GM12878 (cell line): ENCODE measurements at regions not wholly inside any gene's neighbourhood (a gene's known extent, or its start where the extent isn't known, plus 50 kb on each side); places are given as distances from the start of the nearest gene placed in this dataset.

Experiments used
- ATAC-seq: fragments of 200-7000 bp; cut with Tn5 transposase; 3 replicates; pipeline ENCODE4 v1.9.1; 2020; ENCODE audit warnings: mild to moderate bottlenecking, moderate library complexity
- BruUV-seq: library from RNA; stranded (reverse); fragments of 400-500 nt; replicated peaks from 2 replicates; lab custom pipeline; 2021; lab: Mats Ljungman, UMichigan
- CTCF ChIA-PET: fragments of 300-600 bp; sonication (Branson Sonifier 250); formaldehyde crosslinking; extraction: SDS; loops from one replicate; lab custom pipeline; 2021; ENCODE audit warnings: inconsistent platforms; lab: Yijun Ruan, JAX
- POLR2A ChIA-PET: fragments of 350-600 bp; formaldehyde crosslinking; extraction: SDS; loops from one replicate; lab custom pipeline; 2021; ENCODE audit warnings: inconsistent platforms; lab: Charles Lee
- RAD21 ChIA-PET: fragments of 300-600 bp; sonication (Branson Sonifier 250); formaldehyde crosslinking; loops from one replicate; lab custom pipeline; 2023; ENCODE audit warnings: antibody characterized with exemption; ENCODE audit not compliant: unreplicated experiment; lab: Charles Lee
- SMC1A ChIA-PET: fragments of 300-600 bp; sonication (Branson Sonifier 250); formaldehyde crosslinking; loops from one replicate; lab custom pipeline; 2023; ENCODE audit not compliant: unreplicated experiment, uncharacterized antibody; lab: Charles Lee
- DNase-seq: peaks from one replicate; pipeline ENCODE4 v3.0.0-alpha.2; 2011; ENCODE audit warnings: low read depth, low spot score
- FAIRE-seq: peaks from 3 replicates; lab custom pipeline; 2011; peaks lifted over from hg19 to GRCh38; lab: Jason Lieb, UNC
- H2AFZ ChIP-seq: 2 replicates; pipeline ENCODE4 v1.6.0; 2011; ENCODE audit warnings: low read depth, low read length, control low read depth; ENCODE audit not compliant: control insufficient read depth
- H3K27ac ChIP-seq: 2 replicates; pipeline ENCODE4 v1.5.1; 2011; ENCODE audit warnings: control low read depth; ENCODE audit not compliant: control insufficient read depth, insufficient read depth
- H3K27me3 ChIP-seq, 2 experiments: replicated peaks in 1 of 2; 2 replicates each; pipeline versions ENCODE4 v1.6.0 to v1.6.1; 2011; ENCODE audit warnings: low read length in 1 of 2; ENCODE audit not compliant: control insufficient read depth in 2 of 2, insufficient read depth in 2 of 2
- H3K36me3 ChIP-seq, 2 experiments: 2 replicates each; pipeline ENCODE4 v1.5.1; 2011; ENCODE audit warnings: low read length in 1 of 2; ENCODE audit not compliant: control insufficient read depth in 2 of 2, insufficient read depth in 2 of 2
- H3K4me1 ChIP-seq: 2 replicates; pipeline ENCODE4 v1.6.1; 2011; ENCODE audit warnings: mild to moderate bottlenecking, low read length, moderate library complexity, mixed read lengths; ENCODE audit not compliant: control insufficient read depth, insufficient read depth
- H3K4me2 ChIP-seq: 2 replicates; pipeline ENCODE4 v1.6.0; 2011; ENCODE audit warnings: control low read depth; ENCODE audit not compliant: control insufficient read depth, insufficient read depth
- H3K4me3 ChIP-seq: fragments of 200-600 bp; sonication (generic); 2 replicates; pipeline ENCODE4 v1.5.1; 2016
- H3K79me2 ChIP-seq: 2 replicates; pipeline ENCODE4 v1.6.0; 2011; ENCODE audit warnings: low read length; ENCODE audit not compliant: control insufficient read depth, insufficient read depth
- H3K9ac ChIP-seq: 2 replicates; pipeline ENCODE4 v1.8.0; 2011; ENCODE audit warnings: low read length, control low read depth, mixed read lengths; ENCODE audit not compliant: control insufficient read depth, insufficient read depth
- H3K9me3 ChIP-seq: replicated peaks from 3 replicates; pipeline ENCODE4 v1.5.1; 2011; ENCODE audit warnings: mild to moderate bottlenecking, low read length; ENCODE audit not compliant: control insufficient read depth, insufficient read depth
- H4K20me1 ChIP-seq: 2 replicates; pipeline ENCODE4 v1.6.0; 2011; ENCODE audit not compliant: control insufficient read depth, insufficient read depth
- CBX3 ChIP-seq: fragments of 200-600 bp; sonication (generic); IDR thresholded peaks from 2 replicates; pipeline ENCODE4 v1.6.1; 2016; ENCODE audit warnings: low read depth, borderline replicate concordance
- FOS ChIP-seq: IDR thresholded peaks from 3 replicates; pipeline ENCODE4 v1.6.1; 2011; ENCODE audit warnings: borderline replicate concordance; ENCODE audit not compliant: insufficient read length; ENCODE audit errors: extremely low read depth
- GABPA ChIP-seq: IDR thresholded peaks from 2 replicates; pipeline ENCODE4 v1.6.1; 2014; ENCODE audit warnings: antibody characterized with exemption, low read depth, mild to moderate bottlenecking, inconsistent platforms
- HCFC1 ChIP-seq: fragments of 150-350 bp; IDR thresholded peaks from 2 replicates; pipeline ENCODE4 v1.6.1; 2014; ENCODE audit warnings: low read length
- HSF1 ChIP-seq: fragments of 150-350 bp; IDR thresholded peaks from 2 replicates; pipeline ENCODE4 v1.6.1; 2014; ENCODE audit warnings: mild to moderate bottlenecking, low read depth, low read length
- JUNB ChIP-seq: IDR thresholded peaks from 2 replicates; pipeline ENCODE4 v1.6.1; 2016; ENCODE audit warnings: antibody characterized with exemption, mild to moderate bottlenecking
- KDM1A ChIP-seq: fragments of 200-600 bp; sonication (generic); IDR thresholded peaks from 2 replicates; pipeline ENCODE4 v1.6.1; 2016; ENCODE audit warnings: borderline replicate concordance
- NBN ChIP-seq: fragments of 450-650 bp; IDR thresholded peaks from 2 replicates; pipeline ENCODE4 v1.6.1; 2016
- NFYA ChIP-seq: IDR thresholded peaks from 2 replicates; pipeline ENCODE4 v1.6.1; 2011; ENCODE audit warnings: low read depth, mild to moderate bottlenecking, low read length, improper control_type of control experiment, borderline replicate concordance
- RBBP5 ChIP-seq: fragments of 200-600 bp; sonication (generic); conservative IDR thresholded peaks from 2 replicates; pipeline ENCODE4 v1.6.1; 2016
- RUNX3 ChIP-seq: IDR thresholded peaks from 2 replicates; pipeline ENCODE4 v1.6.1; 2012; ENCODE audit warnings: low read length, inconsistent platforms
- SMAD1 ChIP-seq: fragments of 450-650 bp; IDR thresholded peaks from 2 replicates; pipeline ENCODE4 v1.6.1; 2018; ENCODE audit warnings: mild to moderate bottlenecking, low read depth; ENCODE audit not compliant: partially characterized antibody
- SMC3 ChIP-seq: IDR thresholded peaks from 2 replicates; pipeline ENCODE4 v1.6.1; 2011; ENCODE audit warnings: low read length, improper control_type of control experiment, borderline replicate concordance
- SRF ChIP-seq, 2 experiments: IDR thresholded peaks; 2 replicates each; pipeline ENCODE4 v1.6.1; 2011; ENCODE audit warnings: low read depth in 2 of 2, low read length in 2 of 2, mild to moderate bottlenecking in 1 of 2, moderate library complexity in 1 of 2
- USF2 ChIP-seq: IDR thresholded peaks from 2 replicates; pipeline ENCODE4 v1.6.1; 2011; ENCODE audit warnings: low read depth, low read length, improper control_type of control experiment, borderline replicate concordance
- ZNF24 ChIP-seq: fragments of 450-650 bp; IDR thresholded peaks from 2 replicates; pipeline ENCODE4 v1.6.1; 2017; ENCODE audit warnings: antibody characterized with exemption, mild to moderate bottlenecking
- ZNF592 ChIP-seq: fragments of 450-650 bp; IDR thresholded peaks from 2 replicates; pipeline ENCODE4 v1.6.1; 2017; ENCODE audit warnings: mild to moderate bottlenecking, moderate library complexity
- WGBS: methylation state at CpG from one replicate; pipeline ENCODE4 v1.1.6; 2016; ENCODE audit warnings: low lambda C conversion rate; ENCODE audit not compliant: insufficient replicate concordance, insufficient coverage; ENCODE audit errors: missing lambda C conversion rate; 5-methylcytosine and 5-hydroxymethylcytosine counted together
- in situ Hi-C: fragments of 300-500 bp; cut with MboI; formaldehyde crosslinking; loops from 9 replicates; pipeline ENCODE4 v1.14.3; 2018; ENCODE audit warnings: mixed read lengths
- intact Hi-C: fragments of 100-400 bp; cut with micrococcal nuclease; formaldehyde crosslinking; loops from one replicate; pipeline ENCODE4 v1.14.2; 2022; ENCODE audit not compliant: unreplicated experiment

- Histone ChIP-seq H3K27ac (no peak overlapping the region), H3K4me3 (no peak overlapping the region), H3K4me1 (no peaks in the 10 kb centered on the region), H3K4me2 (no peak overlapping the region), H2AFZ (no peak overlapping the region), H3K9ac (no peak overlapping the region), H3K79me2 (no peaks in the 10 kb centered on the region), H3K27me3 (no peaks in the 10 kb centered on the region), H3K36me3 (no peaks in the 10 kb centered on the region), H3K9me3 (no peaks in the 10 kb centered on the region), H4K20me1 (no peaks in the 10 kb centered on the region)
- ChIA-PET SMC1A (interaction anchor here (0.6 to 0.7 kb wide), 2 partner anchors 49 to 453 kb away, joined by 3 read pairs; no protein-coding TSS in a partner anchor), CTCF (no interaction called here), POLR2A (no interaction called here), RAD21 (no interaction called here)
- DNase-seq (no peak), FAIRE-seq (no peak), ATAC-seq (no peak)
- TF ChIP-seq HSF1 = no peak
- TF ChIP-seq RUNX3 = no peak
- TF ChIP-seq USF2 = no peak
- no peak for TF ChIP-seq CBX3
- TF ChIP-seq GABPA = no peak
- no peak for TF ChIP-seq RBBP5
- no peak for TF ChIP-seq NBN
- no peak for TF ChIP-seq FOS
- no peak for TF ChIP-seq NFYA
- no peak for TF ChIP-seq SMAD1
- TF ChIP-seq SMC3 = no peak
- TF ChIP-seq KDM1A = no peak
- no peak for TF ChIP-seq HCFC1
- no peak for TF ChIP-seq SRF (IDR thresholded peaks at IDR 0.05; ENCODE audit: low read depth in 2 of 2, low read length in 2 of 2)
- no peak for TF ChIP-seq ZNF592
- no peak for TF ChIP-seq ZNF24
- no peak for TF ChIP-seq JUNB
- WGBS = 2% methylated on average over 3 of the region's 3 CpGs
- BruUV-seq = no TSS peak
- in situ Hi-C loops (no loop called here), intact Hi-C loops (no loop called here)
These were observed 537.4 kb upstream of the LUZP2 start for GRCh38 chr11:23959462-23959861.
